Right hindlimb (tissue), 1 donor: ENCODE measurements at regions not wholly inside any gene's neighbourhood (a gene's known extent, or its start where the extent isn't known, plus 50 kb on each side); places are given as distances from the start of the nearest gene placed in this dataset.

Source experiments
- DNase-seq: peaks from one replicate; pipeline ENCODE4 v3.0.0-alpha.2; 2018

DNA sequence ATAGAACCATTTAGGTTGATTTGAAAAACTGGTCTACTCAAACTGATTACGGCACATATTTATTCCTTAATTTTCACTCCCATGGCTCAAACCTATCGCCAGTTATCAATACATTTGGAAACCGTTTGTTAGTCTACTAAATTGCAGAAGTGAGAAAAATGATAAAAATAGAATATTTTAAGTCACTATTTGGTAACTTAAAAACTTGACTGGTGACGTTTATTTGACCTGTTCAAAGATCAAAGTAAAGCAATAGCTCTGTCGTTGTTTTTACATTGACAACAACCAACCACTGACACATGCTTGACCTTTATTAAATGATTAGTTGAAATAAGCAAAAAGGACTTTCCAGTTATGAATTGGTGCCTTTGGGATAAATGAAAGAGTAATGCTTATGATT, 402.9 kb upstream of the MAP3K7 start:
- DNase-seq: no peak

DNA sequence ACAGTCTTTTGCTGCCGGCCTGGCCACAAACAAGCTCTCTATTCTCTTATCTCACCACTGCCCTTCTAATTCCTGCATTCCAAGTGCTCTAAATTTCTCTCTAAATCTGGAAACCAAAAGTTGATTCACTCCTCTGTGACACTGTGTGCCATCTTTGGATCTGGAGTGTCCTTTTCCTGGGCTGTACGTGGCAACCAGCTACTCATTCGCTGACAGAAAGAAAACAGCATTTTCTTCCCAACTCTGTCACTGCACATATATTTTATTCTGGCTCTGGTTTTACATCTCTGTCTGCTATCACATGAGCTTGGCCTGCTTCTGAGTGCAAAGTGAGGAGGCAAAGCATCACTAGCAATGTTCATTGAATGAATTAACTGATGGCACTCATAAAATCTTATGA, 397.2 kb upstream of the MAP3K7 start:
- DNase-seq: no peak

DNA sequence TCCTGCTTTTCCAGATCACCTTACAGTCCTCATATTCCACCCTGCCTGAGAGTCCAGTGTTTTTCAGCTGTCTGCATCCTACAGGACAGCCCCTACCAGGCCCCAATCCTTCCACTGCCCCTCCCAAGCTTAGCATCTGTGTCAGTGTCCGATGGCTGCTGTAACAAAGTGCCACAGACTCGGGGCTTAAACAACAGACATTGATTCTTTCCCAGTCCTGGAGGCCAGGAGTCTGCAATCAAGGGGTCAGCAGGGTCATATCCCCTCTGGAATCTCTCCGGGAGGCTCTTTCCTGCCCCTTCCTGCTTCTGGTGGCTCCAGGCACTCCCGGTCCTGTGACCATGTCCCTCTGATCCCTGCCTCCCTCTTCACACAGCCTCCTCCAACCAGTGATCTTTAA, 396.6 kb upstream of the MAP3K7 start:
- DNase-seq: no peak

DNA sequence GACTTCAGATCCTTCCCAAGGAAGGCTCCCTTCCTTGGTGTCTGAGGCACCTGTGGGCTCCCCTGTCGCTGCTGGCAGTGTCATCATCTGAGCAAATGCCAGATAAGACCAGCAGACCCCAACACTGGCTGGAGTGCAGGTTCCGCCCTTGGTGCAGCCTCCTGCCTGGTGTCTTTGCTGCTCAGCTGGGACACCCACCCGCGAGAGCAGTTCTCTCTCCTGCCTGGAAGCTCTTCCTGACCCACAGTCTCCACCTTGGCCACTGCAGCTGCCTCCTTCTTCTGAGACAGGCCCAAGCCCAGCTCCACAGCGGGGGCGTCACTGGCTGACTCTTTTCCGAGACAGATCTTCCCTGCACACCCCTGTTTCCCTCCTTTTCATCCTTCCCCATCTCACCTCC, 395.7 kb upstream of the MAP3K7 start:
- DNase-seq: no peak

DNA sequence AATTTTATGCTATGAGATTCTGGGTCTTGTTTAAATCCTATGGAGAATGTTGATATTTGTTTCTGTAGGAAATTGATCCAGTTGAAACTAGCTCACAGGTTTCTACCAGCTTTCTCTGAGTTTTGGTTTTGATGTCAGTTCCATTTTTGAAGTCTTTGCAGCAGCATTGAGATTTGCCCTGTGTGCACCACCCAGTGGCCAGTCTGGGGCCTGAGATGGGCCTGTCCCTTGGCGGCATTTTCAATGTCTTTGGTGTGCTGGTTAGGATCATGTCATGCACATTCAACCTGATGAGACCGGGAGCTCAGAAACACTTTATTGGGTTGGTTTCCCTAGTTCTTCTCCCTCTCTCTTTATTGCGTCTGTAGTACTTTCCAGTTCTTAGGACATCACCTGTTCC, 395.2 kb upstream of the MAP3K7 start:
- DNase-seq: no peak

DNA sequence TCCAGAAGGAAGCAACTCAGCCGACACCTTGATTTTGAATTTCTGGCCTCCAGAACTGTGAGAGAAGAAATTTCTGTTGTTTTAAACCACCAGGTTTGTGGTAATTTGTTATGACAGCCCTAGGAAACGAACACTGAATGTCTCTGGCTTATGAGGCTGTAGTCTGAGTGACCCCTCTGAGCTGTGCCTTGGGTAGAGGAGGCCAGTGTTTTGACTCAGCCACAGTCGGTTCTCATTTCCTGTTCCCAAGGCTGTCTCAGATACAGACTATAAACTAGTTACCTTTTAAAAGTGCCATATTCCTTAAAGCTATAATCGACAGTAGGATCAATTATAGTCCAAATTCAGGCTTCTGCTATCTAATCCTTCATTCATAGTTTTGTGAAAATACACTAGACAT, 391.2 kb upstream of the MAP3K7 start:
- DNase-seq: no peak

DNA sequence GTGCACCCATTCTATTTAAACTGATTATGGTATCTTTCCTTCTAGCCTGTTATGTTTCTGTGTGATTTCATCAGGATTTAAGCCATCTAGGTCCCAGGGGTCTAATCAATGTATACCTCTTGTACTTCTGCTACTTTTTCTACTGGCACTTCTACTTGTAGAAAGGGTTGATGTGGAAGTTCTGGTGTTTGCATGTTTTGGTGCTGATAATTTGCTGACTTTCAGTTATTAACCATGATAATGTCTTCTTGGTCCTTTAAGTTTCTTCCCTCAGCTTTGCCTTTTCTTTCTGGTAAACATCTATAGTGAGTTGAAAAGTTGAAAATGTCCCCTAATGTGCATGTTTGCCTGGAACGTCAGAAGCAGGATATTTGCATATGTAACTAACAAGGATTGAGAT, 390.6 kb upstream of the MAP3K7 start:
- DNase-seq: no peak

DNA sequence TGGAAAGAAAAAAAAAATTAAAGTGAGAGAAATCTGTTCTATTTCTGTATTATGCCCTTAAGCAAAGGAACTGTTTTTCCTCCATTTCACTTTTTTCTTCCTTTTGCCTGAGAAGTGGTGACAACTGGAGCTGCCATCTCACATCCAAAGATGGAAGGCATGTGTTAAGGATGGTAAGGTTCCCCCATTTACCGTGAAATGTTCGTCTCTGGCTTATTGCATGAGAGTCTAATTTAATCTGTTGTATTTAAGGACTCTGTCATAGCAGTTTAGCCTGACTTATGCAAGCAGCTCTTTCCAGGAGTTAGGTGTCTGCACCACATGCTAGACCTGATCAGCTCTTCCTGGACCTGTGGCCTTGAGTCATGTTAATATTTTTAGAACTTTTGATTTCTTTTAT, 389.5 kb upstream of the MAP3K7 start:
- no peak for DNase-seq

DNA sequence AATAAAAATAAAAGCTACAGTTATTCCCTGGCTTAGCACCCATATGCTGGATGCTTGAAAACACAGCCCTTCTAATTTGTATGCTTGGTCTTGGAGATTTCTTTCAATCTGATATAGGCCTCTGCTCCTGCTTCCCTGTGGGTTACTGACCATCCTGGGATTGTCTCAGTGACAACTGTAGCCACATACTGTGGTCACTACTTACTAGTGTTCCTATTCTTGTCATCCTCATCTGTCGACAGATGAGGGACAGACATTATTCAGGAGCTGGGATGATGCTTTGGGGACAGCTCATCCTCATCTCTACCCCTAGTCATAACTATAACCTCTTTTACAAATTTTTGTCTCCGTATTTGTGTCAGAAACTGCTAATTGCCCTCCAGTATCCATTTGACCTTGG, 388.9 kb upstream of the MAP3K7 start:
- no peak for DNase-seq

DNA sequence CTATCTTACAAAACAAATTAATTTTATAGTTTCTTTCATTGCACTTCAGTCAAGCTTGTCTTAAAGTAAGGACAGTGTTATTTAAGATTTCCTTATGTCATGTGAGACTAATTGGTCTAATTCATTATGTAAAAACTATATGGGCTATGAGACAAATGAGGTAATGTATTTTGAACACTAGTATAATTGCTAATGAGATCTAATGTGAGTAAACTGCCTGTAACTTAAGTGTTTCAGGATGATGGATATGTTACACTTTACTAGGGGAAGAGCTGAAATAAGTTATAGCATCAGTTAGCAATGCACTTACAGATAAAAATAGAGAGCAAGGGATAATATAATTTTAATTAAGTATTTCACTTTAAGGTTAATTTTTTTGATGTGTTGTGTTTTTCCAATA, 386.3 kb upstream of the MAP3K7 start:
- no peak for DNase-seq

DNA sequence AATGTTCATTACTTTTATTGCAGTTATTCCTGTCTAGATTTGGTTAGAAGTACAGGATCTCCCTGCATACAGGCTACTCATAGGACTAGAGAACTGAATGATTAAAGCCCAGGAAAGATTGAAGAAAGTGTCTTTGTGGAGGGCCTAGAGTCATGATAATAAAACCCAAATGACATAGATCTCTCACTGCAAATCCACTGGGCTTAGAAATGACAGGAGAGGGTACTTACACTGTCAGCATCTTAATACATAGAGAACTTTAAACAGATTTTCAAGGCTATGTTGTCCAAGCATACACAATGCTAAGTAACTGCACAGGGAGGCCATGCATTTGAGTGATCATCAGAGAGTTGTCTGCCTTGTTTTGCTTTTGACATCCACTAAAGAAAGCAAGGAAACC, 383.8 kb upstream of the MAP3K7 start:
- DNase-seq: no peak

DNA sequence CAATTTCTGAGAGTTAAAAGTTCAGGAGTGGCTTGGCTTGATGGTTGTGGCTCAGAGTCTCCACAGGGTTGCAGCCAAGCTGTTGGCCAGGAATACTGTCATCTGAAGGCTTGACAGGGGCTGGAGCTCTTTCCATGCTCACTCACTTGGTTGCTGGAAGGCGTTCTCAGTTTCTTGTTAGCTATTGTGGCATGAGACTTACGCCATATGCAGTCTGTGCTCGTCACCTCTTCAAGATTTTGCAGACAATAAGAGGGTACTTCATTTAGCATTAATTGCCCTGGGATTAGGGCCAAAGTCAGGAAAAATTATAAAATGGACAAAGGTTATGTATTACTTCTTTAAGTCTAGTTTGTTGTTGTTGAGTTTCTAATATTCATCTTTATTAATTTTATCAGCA, 380.6 kb upstream of the MAP3K7 start:
- no peak for DNase-seq

DNA sequence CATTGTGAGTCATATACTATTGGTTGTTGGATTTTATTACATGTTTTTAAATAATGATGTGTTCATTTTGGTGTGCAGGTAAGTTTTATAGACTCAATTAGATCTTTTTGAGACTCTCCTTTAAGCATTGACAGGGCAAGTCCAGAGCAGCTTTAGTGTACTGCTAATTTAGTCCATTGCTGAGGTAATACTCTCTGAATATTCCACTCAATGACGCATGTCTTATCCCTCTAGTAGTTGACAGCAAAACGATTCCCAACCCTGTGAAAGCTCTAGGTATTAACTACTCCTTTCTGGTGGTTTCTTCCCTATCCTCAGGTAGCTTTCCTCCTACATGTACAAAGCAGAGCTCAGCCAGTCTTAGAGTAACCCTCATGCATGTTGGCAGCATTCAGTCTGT, 373.5 kb upstream of the MAP3K7 start:
- no peak for DNase-seq

DNA sequence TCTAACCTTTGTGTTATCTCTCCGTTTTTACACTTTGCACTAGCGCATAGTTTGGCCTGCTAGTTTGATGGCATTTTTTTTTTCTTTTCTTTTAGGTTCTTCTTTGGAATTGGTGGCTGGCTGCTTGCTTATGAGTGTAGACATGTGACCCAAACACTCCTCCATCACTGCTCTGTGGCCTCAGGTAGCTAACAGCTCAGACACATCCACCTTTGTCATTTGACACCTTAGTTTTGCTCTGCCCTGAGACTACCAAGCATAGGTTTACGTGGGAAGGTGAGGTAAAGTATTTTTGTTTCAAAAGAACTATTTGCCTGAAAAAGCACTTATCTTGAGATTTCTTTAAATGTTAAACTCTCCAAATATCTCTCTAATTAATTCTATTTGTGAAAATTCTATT, 368.4 kb upstream of the MAP3K7 start:
- no peak for DNase-seq

DNA sequence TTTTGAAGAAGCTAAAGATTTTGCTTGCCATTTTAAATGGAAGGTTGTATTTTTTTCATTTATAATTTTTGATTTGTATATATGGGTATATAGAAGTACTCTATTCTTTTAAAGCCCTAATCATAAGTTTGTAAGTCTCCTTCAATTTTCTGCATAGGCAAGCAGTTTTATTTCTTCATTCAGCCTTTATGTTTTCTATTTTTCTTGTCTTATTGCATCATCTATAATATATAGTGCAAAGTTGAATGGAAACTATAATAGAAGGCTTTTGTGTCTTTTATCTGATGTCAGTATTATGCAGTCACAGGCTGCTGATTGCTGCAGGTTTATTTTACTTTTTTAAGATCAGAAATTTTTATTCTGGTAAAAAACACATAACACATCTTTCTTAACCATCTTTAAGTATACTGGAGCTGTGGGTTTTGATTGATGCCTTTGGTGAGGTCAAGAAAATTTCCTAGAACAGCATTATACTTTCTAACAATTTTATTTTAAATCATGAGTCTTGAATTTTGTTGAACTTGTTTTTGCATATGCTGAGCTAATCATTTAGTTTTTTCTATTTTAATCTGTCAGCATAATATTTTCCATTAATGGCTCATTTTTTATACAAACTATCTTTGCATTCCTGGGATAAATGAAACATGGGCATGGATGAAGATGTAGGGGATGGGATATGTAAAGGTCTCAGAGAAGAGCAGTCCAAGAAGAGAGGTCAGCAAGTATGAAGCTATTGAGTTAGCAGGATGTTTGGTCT, 366.7 kb upstream of the MAP3K7 start:
- no peak for DNase-seq

DNA sequence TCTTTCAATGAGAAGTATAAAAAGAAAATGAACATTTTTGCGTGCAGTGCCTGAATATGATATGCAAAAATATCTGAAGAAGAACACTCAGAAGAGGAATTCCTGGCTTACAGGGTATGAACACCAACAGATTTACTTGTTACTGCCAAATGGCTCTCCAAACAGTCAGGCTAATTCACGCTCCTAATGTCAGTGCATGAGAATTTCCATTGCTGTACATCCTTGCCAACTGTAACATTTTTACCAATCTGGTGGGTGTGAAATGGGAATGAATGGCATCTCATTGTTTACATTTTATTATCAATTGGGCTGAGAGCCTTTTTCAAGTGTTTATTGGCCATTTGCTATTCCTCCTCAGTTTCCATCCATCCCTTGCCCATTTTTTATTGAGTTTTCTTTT, 365.3 kb upstream of the MAP3K7 start:
- no peak for DNase-seq

DNA sequence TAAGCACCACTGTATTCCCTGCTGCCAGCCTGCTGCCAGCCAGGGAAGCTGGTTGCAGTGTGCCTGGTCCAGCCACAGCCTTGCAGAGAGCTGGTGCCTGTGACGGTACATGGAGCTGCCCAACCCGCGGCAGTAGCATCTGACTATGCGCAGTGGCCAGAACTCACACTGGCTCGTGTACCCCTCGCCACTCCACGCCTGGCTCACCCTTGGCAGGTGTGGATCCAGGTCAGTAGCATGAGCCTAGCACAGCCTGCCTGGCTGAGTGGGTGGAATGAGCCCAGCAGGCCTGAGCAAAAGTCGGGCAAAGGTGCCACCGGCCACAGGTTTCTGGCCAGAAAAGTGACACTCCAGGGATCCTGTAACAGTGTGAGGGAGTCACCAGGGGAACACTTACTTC, 361.7 kb upstream of the MAP3K7 start:
- DNase-seq: no peak

DNA sequence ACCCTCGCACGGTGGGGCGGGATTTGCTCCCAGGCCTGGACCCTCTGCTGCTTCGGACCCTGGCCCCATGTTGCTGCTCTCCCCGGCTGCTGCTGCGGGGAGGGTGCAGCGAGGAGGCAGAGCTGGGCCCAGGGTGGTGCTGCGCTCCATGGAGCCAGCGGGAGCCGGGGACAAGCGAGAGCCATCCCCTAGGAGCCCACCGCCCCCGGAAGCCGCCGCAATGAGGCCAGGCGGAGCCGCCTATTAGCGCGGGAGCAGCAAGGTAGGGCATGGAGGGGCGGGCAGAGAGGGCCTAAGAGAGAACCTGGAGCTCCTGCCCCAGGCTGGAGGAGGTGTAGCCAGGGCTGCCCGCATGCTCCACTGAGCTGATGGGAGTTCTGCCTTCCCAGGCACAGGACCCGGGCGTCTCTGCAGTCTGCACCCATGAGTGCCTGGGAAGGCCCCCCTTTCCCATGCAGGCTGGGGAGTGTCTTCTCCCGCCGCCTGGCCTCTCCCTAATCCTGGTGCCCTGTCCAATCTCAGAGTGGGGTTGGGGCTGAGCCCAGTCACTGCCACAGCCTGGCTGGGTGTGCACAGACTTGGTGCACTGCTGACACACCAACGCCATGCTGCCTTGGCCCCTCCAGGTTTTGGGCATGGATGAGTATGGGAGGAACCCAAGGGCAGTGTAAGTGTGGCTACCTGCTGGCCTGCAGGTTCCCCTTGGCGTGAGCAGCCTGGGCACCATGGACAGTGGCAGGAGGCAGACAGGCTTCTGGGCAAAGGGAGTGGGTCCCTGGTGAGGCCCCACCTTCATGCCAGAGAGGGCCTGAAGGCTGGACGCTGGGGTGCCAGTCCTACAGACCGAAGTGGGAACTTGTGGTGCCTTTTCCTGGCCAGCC, 360.6 kb upstream of the MAP3K7 start:
- no peak for DNase-seq

DNA sequence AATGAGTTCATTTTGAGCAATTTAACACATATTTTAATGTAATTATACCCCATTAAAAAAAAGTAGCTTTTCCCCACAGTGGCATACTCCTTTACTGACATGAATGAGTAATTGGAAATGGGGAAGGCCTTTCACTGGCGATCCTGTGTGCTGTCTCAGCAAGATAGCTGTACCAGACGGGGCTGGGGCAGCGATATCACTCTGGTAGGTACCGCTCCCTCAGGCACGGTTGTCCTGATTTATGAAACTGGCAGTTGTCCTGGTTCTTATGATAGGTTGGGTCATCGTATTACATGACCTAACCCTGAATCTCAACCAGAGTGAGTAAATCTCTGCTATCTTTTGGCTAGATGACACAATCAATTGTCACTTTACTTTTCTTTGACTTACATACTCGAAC, 355.0 kb upstream of the MAP3K7 start:
- DNase-seq: no peak

DNA sequence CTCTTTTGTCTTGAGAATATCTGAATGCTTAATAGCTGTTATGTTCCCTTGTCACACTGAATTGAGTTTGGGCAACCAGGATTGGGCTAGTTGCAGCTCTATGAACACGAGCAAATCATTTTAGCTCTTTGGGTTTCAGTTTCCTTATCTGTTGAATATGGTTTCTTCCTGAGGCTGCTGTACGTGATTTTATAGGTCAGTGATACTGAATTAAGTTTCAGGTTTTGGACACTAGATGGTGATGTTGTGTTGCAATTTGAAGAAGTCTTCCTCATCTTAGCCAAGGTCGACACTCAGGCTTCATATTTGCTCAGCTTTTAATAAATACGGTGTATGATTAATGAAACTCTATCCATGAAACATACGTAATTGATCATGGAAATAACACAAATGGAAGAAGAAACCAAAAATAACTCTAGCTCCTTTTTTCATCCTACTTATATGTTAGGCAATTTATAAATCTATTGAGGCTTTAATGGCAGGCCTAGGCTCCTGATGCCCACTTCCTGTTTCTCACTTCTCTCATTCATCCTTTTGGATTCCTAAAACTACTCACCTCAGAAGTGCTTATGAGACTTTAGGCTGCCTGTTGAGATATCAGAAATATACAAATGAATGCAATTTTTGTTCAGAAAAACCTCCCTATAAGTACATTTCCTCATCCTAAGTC, 354.1 kb upstream of the MAP3K7 start:
- no peak for DNase-seq

DNA sequence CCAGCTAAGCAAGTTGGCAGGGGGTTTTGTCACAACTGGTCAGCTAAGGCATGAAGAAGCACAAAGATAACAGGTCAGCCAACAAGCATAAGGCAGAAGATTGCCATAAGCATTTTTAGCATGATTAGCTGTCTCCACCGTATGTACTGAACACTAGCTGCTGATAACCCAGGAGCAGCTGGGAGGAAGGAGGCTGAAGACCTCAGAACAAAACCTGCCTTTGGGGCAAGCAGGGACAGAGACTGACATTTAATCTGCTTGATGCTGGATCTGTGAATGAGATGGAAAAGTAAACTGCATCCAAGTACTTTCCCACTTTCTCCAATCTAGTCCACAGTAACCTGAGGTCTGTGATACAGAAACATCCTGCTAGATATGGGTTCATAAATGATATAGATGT, 353.0 kb upstream of the MAP3K7 start:
- DNase-seq: no peak

DNA sequence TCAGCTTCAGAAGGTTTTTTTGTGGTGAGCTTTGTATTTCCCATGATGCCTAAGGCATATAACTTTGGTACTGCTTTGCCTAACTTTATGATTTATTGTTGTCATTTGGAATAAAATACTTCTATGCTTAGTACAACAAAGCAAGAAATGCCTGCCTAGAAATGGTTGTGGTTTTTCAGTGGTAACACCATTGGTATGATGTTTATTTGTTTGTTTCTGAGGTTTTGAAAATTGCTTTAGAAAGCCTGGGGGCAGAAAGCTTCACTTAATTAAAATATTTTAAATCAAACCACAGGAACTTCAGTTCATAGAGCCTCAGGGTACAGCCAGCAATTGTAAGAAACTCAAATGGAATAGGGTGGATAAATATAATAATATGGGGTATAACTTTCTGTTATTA, 351.2 kb upstream of the MAP3K7 start:
- no peak for DNase-seq

DNA sequence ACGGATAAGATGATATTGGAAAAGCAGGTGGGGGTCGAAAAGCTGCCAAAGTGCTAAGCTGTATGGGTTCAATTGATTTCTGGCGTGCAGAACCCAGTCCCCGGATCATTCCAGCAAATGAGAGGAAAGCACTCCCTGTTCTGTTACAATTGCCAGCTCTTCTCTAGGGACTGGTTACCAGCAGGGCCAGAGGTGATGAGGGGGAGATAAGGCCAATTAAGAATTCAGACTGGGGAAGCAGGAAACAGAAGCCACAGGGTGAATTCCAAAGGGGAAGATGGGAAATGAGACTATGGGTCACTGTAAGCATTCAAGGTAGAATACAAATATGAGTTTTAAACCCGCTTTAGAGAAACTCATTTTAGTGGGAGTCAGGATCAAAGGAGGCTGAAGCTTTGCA, 349.4 kb upstream of the MAP3K7 start:
- no peak for DNase-seq

DNA sequence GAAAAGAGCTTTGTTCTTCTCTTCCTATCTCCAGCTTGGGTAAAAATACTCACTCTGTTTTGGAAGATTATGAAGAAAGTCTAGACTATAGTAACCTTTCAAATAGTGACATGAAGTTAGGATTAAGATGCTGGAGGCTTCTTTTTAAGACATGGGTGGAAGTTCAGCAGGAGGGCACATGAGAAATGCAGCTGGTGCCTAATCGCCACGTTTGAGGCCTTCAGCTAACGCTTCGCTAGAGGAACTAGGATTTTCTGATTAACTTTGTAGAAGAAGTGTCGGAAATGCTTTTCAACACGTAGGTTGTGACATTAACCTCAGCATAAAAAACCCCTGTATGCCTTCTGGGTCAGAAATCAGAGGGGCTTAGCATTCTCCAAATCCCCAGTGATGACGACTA, 348.1 kb upstream of the MAP3K7 start:
- DNase-seq: no peak
